Breast epithelium (tissue), 4 donors: ENCODE measurements at regions not wholly inside any gene's neighbourhood (a gene's known extent, or its start where the extent isn't known, plus 50 kb on each side); places are given as distances from the start of the nearest gene placed in this dataset.
A peak's percentile ranks its signal among the peaks of the same experiment; 100 is the strongest.

Experiments used
- DNase-seq, 2 donors: peaks; one replicate each; pipeline ENCODE4 v3.0.0-alpha.2; 2019; ENCODE audit warnings: low spot score in 2 of 2
- H3K27ac ChIP-seq, 2 donors: fragments of 200-600 bp; sonication (generic) in 1 of 2; one replicate each; pipeline ENCODE4 v1.5.1; 2016 to 2019; ENCODE audit warnings: mild to moderate bottlenecking in 1 of 2
- H3K27me3 ChIP-seq, 2 donors: fragments of 200-600 bp; sonication (generic) in 1 of 2; one replicate each; pipeline versions ENCODE4 v1.5.1 to v1.6.0; 2017 to 2019; ENCODE audit warnings: control low read depth in 1 of 2, mild to moderate bottlenecking in 1 of 2
- H3K36me3 ChIP-seq: fragments of 200-600 bp; one replicate; pipeline ENCODE4 v1.5.1; 2019
- H3K4me1 ChIP-seq, 2 donors: fragments of 200-600 bp; sonication (generic); one replicate each; pipeline ENCODE4 v1.5.1; 2016 to 2019; ENCODE audit warnings: control low read depth in 1 of 2
- H3K4me3 ChIP-seq, 3 donors: fragments of 200-600 bp; sonication (generic); 1 replicate in 2 of 3; 2 replicates in 1 of 3; pipeline ENCODE4 v1.5.1; 2016 to 2019; ENCODE audit warnings: mild to moderate bottlenecking in 3 of 3, moderate library complexity in 2 of 3
- H3K9me3 ChIP-seq, 2 donors: fragments of 200-600 bp; sonication (generic) in 1 of 2; one replicate each; pipeline ENCODE4 v1.5.1; 2016 to 2019; ENCODE audit warnings: control low read depth in 1 of 2
- CTCF ChIP-seq, 3 donors: fragments of 450-650 bp; IDR thresholded peaks; one replicate each; pipeline ENCODE4 v1.5.1; 2016 to 2017; ENCODE audit warnings: antibody characterized with exemption in 3 of 3, mild to moderate bottlenecking in 3 of 3, moderate library complexity in 3 of 3
- POLR2A ChIP-seq: fragments of 450-650 bp; IDR thresholded peaks from one replicate; pipeline ENCODE4 v1.6.1; 2016; ENCODE audit warnings: antibody characterized with exemption, mild to moderate bottlenecking, moderate library complexity
- POLR2AphosphoS5 ChIP-seq, 3 donors: sonication (generic); formaldehyde crosslinking; IDR thresholded peaks; one replicate each; pipeline ENCODE4 v1.6.1; 2017; ENCODE audit warnings: antibody characterized with exemption in 3 of 3
- intact Hi-C: fragments of 100-400 bp; cut with DNase I; formaldehyde crosslinking; loops from one replicate; pipeline ENCODE4 v1.15.1; 2023; ENCODE audit warnings: low total_unique reads

GRCh38 chr13:109652531-109652930, 133.9 kb downstream of the IRS2 start:
- no peak for DNase-seq
- TF ChIP-seq POLR2A (no peak), POLR2AphosphoS5 (IDR thresholded peaks at IDR 0.05) (no peak), CTCF (IDR thresholded peaks at IDR 0.05) (no peak)
- intact Hi-C loops: loop anchor here (5.0 kb wide), 1 partner anchor 1410 kb away; no protein-coding TSS in a partner anchor
- Histone ChIP-seq H3K27me3 (no peaks in the 10 kb centered on the region), H3K9me3 (no peaks in the 10 kb centered on the region), H3K36me3 (no peaks in the 10 kb centered on the region), H3K4me3 (no peak overlapping the region), H3K27ac (peak overlapping the region in 1 of 2 donors; percentile 17), H3K4me1 (no peaks in the 10 kb centered on the region)

- intact Hi-C loops: loop anchor here (5.0 kb wide), 1 partner anchor 1410 kb away; no protein-coding TSS in a partner anchor
- no peak for DNase-seq
- no peaks in the 10 kb centered on the region for H3K9me3 ChIP-seq
- no peaks in the 10 kb centered on the region for H3K36me3 ChIP-seq
- no peak overlapping the region for H3K4me3 ChIP-seq
- H3K27ac ChIP-seq: peak overlapping the region in 1 of 2 donors; percentile 17
- TF ChIP-seq POLR2A: no peak
- TF ChIP-seq POLR2AphosphoS5 (IDR thresholded peaks at IDR 0.05): no peak
- TF ChIP-seq CTCF (IDR thresholded peaks at IDR 0.05): no peak
- no peaks in the 10 kb centered on the region for H3K4me1 ChIP-seq
- H3K27me3 ChIP-seq: no peaks in the 10 kb centered on the region
These were observed 134.5 kb downstream of the IRS2 start for GRCh38 chr13:109651854-109652253.

GRCh38 chr13:109651311-109651710, 135.1 kb downstream of the IRS2 start:
- Histone ChIP-seq H3K27ac (no peak overlapping the region), H3K36me3 (no peaks in the 10 kb centered on the region), H3K4me3 (no peak overlapping the region), H3K9me3 (no peaks in the 10 kb centered on the region), H3K27me3 (no peaks in the 10 kb centered on the region), H3K4me1 (no peaks in the 10 kb centered on the region)
- intact Hi-C loops: loop anchor here (5.0 kb wide), 1 partner anchor 1409 kb away; no protein-coding TSS in a partner anchor
- no peak for DNase-seq
- TF ChIP-seq POLR2AphosphoS5 (IDR thresholded peaks at IDR 0.05) (no peak), POLR2A (no peak), CTCF (IDR thresholded peaks at IDR 0.05) (no peak)

- Histone ChIP-seq H3K36me3 (no peaks in the 10 kb centered on the region), H3K4me3 (no peak overlapping the region), H3K27ac (no peak overlapping the region), H3K27me3 (no peaks in the 10 kb centered on the region), H3K4me1 (no peaks in the 10 kb centered on the region), H3K9me3 (no peaks in the 10 kb centered on the region)
- intact Hi-C loops: loop anchor here (5.0 kb wide), 1 partner anchor 1409 kb away; no protein-coding TSS in a partner anchor
- TF ChIP-seq POLR2AphosphoS5 (IDR thresholded peaks at IDR 0.05): no peak
- TF ChIP-seq CTCF (IDR thresholded peaks at IDR 0.05): no peak
- no peak for TF ChIP-seq POLR2A
- DNase-seq: no peak
These were observed 135.5 kb downstream of the IRS2 start for GRCh38 chr13:109650861-109651260.

GRCh38 chr13:109649713-109650112, 136.7 kb downstream of the IRS2 start:
- no peaks in the 10 kb centered on the region for H3K36me3 ChIP-seq
- no peaks in the 10 kb centered on the region for H3K27me3 ChIP-seq
- no peak for TF ChIP-seq POLR2AphosphoS5 (IDR thresholded peaks at IDR 0.05)
- H3K4me3 ChIP-seq: no peak overlapping the region
- no peaks in the 10 kb centered on the region for H3K4me1 ChIP-seq
- intact Hi-C loops: loop anchor here (5.0 kb wide), 1 partner anchor 1407 kb away; no protein-coding TSS in a partner anchor
- H3K27ac ChIP-seq: no peak overlapping the region
- H3K9me3 ChIP-seq: no peaks in the 10 kb centered on the region
- DNase-seq: no peak

- Histone ChIP-seq H3K9me3 (no peaks in the 10 kb centered on the region), H3K27me3 (no peaks in the 10 kb centered on the region), H3K27ac (no peak overlapping the region), H3K4me1 (no peaks in the 10 kb centered on the region), H3K4me3 (no peak overlapping the region), H3K36me3 (no peaks in the 10 kb centered on the region)
- intact Hi-C loops: no loop called here
- no peak for DNase-seq
- TF ChIP-seq POLR2A (no peak), CTCF (IDR thresholded peaks at IDR 0.05) (no peak), POLR2AphosphoS5 (IDR thresholded peaks at IDR 0.05) (no peak)
These were observed 138.7 kb downstream of the IRS2 start for GRCh38 chr13:109647699-109648098.
